HuH-7 (cell line): ENCODE measurements at regions not wholly inside any gene's neighbourhood (a gene's known extent, or its start where the extent isn't known, plus 50 kb on each side); places are given as distances from the start of the nearest gene placed in this dataset.

ENCODE experiments used
- DNase-seq: peaks from one replicate; pipeline ENCODE4 v3.0.0; 2011; ENCODE audit warnings: low spot score

- DNase-seq: no peak
Measured at GRCh38 chr20:48300529-48300928, 515.2 kb upstream of the SULF2 start.

GRCh38 chr20:48298851-48299484 lies 513.7 kb upstream of the SULF2 start:
- no peak for DNase-seq

DNA sequence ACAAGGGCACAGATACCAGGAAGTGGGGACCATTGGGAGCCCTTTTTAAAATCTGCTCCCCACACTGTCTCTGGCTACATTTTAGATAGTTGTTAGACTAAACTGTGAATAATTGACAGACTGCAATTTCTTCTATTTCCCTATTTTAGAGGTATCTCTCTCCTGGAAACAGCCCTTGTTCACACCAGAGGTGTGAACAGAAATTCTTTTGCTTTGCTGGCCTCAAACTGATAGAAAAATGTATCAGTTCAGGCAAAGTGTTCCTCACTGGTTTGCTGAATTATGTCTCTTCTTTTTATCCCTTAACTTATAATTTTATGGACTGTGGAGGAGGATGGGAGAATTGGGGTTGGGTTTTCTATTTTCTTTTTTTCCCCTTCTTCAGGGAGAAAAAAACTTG lies 513.2 kb upstream of the SULF2 start:
- no peak for DNase-seq

- no peak for DNase-seq
Measured at GRCh38 chr20:48295966-48296421, 510.7 kb upstream of the SULF2 start.

DNA sequence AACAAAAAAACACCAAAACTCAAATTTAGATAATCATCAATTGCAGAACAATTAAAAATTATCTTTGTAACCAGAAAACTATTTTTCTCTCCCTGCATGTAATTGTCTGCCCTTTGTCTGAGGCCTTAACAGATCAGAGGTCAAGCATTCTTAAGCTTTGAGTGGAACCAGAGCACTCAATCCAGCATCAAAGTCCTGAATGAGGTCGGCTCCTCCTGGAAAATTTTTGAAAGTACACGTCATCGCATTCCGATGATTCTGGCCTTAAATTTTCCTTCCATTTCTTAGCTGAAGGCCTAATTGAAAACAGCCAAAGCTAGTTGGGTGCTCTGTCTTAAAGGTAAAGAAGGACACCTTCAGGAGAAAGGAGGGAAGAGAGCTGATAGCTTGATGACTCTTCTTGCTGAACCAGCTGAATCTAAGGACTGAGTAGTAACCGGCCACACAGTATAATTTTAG lies 510.2 kb upstream of the SULF2 start:
- DNase-seq: no peak

DNA sequence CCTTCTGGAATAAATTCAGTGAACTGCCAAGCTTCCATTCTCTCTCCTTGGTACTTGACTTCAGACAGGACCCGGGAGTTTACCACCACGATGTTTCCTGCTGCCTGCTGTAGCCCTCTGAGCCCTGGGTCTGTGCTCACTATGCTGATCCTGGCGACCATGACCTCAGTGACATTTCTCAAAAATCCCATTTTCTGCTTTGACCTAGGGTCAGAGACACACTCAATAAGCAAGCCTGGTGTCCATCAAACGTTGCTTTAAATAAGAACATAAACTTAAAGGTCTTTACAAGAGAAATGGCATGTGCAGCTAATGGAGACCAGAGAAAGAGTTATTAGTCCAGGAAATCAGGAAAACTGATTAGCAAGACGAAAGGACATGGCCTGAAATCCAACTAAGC lies 509.7 kb upstream of the SULF2 start:
- no peak for DNase-seq

DNA sequence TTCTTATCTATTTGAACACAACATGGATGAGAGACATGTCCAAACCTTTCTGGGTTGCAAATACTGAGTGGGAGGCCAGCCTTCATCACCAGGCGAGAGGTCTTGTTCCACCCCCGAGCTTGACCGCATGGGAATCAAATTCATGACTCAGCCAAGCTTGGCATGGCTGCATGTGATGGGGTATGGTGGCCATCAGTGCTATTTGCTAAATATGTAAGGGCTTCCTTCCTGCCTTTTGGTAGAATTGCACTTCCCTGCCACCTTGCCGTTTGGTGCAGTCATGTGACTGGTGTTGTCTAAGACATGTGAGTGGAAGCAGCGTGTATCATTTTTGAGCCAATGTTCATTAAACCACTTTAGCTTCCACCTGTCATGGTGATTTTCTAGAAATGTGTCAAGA lies 508.9 kb upstream of the SULF2 start:
- DNase-seq: no peak

GRCh38 chr20:48293671-48294070 lies 508.4 kb upstream of the SULF2 start:
- no peak for DNase-seq

- no peak for DNase-seq
Measured at GRCh38 chr20:48292806-48293205, 507.5 kb upstream of the SULF2 start.

- no peak for DNase-seq
Measured at GRCh38 chr20:48291896-48292295, 506.6 kb upstream of the SULF2 start.

DNA sequence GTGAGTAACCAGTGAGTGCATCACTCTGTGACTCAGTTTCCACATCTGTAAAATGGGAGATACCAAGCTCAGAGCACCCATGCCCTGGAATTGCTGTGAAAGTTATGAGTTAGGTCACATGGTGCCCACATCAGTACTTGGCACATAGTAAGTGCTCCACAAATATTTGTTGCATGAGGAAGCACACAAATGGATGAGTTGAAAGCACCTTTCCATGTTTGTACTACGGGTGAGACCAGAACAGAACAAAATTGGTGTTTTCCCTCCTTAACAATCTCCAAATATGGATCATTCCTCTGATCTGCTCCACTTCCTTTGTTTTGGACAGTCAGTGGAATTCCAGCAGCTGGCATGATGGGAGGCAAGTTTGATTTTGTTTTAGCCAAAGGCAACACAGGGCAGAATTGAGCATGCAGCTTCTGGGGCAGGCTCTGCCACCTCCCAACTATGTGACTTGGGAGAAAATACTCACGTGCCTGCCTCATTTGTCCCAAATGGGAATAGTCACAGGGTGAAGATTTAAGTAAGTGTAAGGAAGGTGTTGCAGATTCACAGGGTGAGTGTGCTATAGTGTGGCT lies 503.7 kb upstream of the SULF2 start:
- DNase-seq: no peak

DNA sequence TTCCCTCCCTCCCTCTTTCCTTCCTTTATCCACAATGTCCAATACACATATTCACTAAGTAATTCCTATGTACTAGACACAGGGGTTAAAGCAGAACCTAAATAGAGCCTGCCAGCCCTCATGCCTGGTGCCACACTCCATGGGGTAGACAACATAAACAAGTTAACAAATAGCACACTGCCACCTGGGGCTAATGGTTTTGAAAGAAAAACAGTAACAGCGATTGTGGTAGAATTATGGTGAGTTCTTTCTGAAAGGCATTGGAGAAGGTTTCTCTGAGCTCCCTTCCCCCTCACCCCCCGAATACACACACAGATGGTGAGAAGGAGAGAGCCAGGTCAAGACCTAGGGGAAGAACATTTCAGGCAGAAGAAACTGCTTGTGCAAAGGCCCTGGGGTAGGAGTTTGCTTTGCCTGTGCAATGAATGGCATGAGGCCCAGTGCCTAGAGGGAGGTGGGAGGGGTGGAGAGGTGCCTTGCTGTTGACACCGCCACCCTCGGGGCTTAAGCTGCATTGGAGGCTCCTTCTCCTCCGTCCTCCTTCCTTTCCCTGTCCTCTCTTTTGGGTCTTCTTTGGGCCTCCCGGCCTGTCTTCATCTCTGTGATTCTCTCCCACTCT lies 502.4 kb upstream of the SULF2 start:
- DNase-seq: no peak

GRCh38 chr20:48287021-48287494 lies 501.8 kb upstream of the SULF2 start:
- no peak for DNase-seq

GRCh38 chr20:48286601-48287000 lies 501.3 kb upstream of the SULF2 start:
- DNase-seq: no peak

GRCh38 chr20:48285656-48286055 lies 500.4 kb upstream of the SULF2 start:
- DNase-seq: no peak

GRCh38 chr20:48284837-48285236 lies 499.6 kb upstream of the SULF2 start:
- no peak for DNase-seq

DNA sequence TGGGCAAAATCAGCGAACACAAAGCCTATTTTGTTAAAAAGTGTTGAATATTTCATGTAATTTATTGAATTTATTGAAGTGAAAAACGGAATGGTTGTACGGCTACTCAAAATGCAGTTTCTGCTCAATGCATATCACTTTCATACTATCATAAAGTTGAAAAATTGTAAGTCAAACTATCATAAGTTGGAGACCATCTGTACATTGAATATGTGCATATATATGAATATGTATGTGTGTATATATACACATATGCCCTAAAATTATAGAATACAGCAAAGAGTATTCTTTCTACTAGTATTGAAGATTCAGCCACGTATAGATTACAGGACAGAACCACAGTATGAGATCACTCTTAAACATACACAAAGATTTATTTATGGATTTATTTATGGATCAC lies 499.0 kb upstream of the SULF2 start:
- no peak for DNase-seq

GRCh38 chr20:48283470-48284110 lies 498.3 kb upstream of the SULF2 start:
- DNase-seq: no peak

DNA sequence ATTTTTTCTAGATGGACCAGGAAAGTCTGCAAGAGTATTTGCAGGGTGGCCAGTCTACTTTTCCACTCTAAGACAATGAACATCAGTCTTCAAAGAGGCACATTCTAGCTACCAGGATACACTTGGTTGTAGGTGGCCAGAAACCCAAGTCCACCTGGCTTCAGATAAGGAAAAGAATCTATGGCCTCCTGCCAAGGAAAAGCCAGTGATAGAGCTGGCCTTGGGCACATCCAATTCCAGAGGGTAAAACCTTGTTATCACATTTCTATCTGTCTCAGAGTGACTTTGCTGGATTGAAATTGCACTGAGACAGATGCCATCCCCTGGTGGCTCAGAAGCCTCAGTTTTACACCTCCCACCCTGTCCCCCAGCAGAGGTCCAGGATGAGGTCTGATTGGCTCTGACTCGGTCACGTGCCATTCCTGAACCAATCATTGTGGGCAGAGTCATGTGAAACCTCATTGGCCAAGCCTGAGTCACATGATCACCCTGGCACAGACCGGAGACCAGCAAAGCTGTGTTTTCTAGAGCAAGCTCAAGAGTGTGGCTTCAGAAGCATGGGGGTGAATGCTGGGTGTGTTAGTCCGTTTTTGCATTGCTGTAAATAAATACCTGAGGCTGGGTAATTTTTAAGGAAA lies 497.4 kb upstream of the SULF2 start:
- DNase-seq: no peak

- no peak for DNase-seq
Measured at GRCh38 chr20:48281501-48281900, 496.2 kb upstream of the SULF2 start.

- no peak for DNase-seq
Measured at GRCh38 chr20:48278961-48279481, 493.7 kb upstream of the SULF2 start.

GRCh38 chr20:48277266-48277665 lies 492.0 kb upstream of the SULF2 start:
- no peak for DNase-seq
